Transverse colon (tissue), 4 donors: ENCODE measurements at regions not wholly inside any gene's neighbourhood (a gene's known extent, or its start where the extent isn't known, plus 50 kb on each side); places are given as distances from the start of the nearest gene placed in this dataset.

ENCODE experiments used
- DNase-seq: peaks from one replicate; pipeline ENCODE4 v3.0.0-alpha.2; 2019
- H3K27ac ChIP-seq, 4 donors: fragments of 200-600 bp; sonication (generic); 2 replicates each; pipeline ENCODE4 v1.5.1; 2016 to 2018; ENCODE audit warnings: inconsistent platforms in 4 of 4
- H3K27me3 ChIP-seq: fragments of 200-600 bp; sonication (generic); 2 replicates; pipeline ENCODE4 v1.5.1; 2017; ENCODE audit warnings: inconsistent platforms
- H3K36me3 ChIP-seq, 4 donors: fragments of 200-600 bp; sonication (generic); 2 replicates each; pipeline ENCODE4 v1.5.1; 2017 to 2019; ENCODE audit warnings: inconsistent platforms in 4 of 4
- H3K4me1 ChIP-seq, 4 donors: fragments of 200-600 bp; sonication (generic); 2 replicates each; pipeline ENCODE4 v1.5.1; 2017 to 2020; ENCODE audit warnings: inconsistent platforms in 4 of 4
- H3K4me3 ChIP-seq, 4 donors: fragments of 200-600 bp; sonication (generic); 1 replicate in 1 of 4; 2 replicates in 3 of 4; pipeline versions ENCODE4 v1.5.1 to v1.6.1; 2017 to 2019; ENCODE audit warnings: inconsistent platforms in 4 of 4
- H3K9me3 ChIP-seq, 2 donors: fragments of 200-600 bp; sonication (generic); 2 replicates each; pipeline ENCODE4 v1.5.1; 2017 to 2019; ENCODE audit warnings: inconsistent platforms in 2 of 2
- CTCF ChIP-seq, 5 experiments: fragments of 200-600 bp in 3 of 5; fragments of 450-650 bp in 2 of 5; sonication (generic) in 3 of 5; IDR thresholded peaks; 1 replicate in 2 of 5; 2 replicates in 3 of 5; pipeline ENCODE4 v1.5.1; 2016 to 2017; ENCODE audit warnings: antibody characterized with exemption in 5 of 5, inconsistent platforms in 3 of 5, mild to moderate bottlenecking in 2 of 5, moderate library complexity in 1 of 5
- EP300 ChIP-seq: sonication (generic); formaldehyde crosslinking; IDR thresholded peaks from one replicate; pipeline ENCODE4 v1.6.1; 2017; ENCODE audit warnings: antibody characterized with exemption, low read depth
- POLR2A ChIP-seq: fragments of 450-650 bp; IDR thresholded peaks from one replicate; pipeline ENCODE4 v1.6.1; 2016; ENCODE audit warnings: antibody characterized with exemption, mild to moderate bottlenecking, moderate library complexity
- POLR2AphosphoS5 ChIP-seq, 3 donors: sonication (generic); formaldehyde crosslinking; IDR thresholded peaks; one replicate each; pipeline ENCODE4 v1.6.1; 2016; ENCODE audit warnings: antibody characterized with exemption in 3 of 3
- WGBS, 2 donors: methylation state at CpG; one replicate each; pipeline ENCODE4 v1.1.5; 2018; ENCODE audit warnings: low coverage in 1 of 2; 5-methylcytosine and 5-hydroxymethylcytosine counted together
- in situ Hi-C, 4 donors: fragments of 200-750 bp; cut with MboI; loops; one replicate each; pipeline versions ENCODE4 v1.15.0 to v1.15.1; 2017; ENCODE audit warnings: low sequenced_read_pairs in 3 of 4, low pct_ligation_motif_present in 1 of 4, low pct_unique_long_range_greater_than_20kb in 1 of 4
- intact Hi-C: fragments of 100-400 bp; cut with DNase I; formaldehyde crosslinking; loops from one replicate; pipeline ENCODE4 v1.15.1; 2023; ENCODE audit warnings: low total_unique reads

DNA sequence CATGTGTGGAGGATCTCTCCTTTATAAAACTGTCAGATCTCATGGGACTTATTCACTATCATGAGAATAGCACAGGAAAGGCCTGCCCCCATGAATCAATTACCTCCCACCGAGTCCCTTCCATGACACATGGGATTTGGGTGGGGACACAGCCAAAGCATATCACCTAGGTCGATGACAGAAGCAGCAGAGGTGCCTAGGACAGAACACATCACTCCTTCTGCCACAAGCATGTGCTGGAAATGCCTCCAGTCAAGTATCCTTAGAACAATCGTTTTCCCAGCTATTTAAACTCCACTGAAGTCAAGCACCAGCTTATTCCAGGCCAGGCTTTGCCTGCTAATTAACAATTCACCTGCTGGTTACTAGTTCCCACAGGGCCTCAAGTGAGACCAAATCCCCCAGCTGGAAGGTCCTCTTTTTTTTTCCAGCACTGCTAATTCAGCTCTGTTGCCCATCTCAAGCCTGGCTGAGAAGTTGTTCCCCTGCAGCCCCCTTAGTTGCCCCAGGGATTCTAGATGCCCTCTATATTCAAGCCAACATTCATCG is 212.3 kb upstream of the NUDT4 start:
- Histone ChIP-seq H3K36me3 (no peaks in the 10 kb centered on the region), H3K27me3 (no peaks in the 10 kb centered on the region), H3K4me1 (peaks cover 0 to 54% (median 22%) of the 10 kb centered on the region in 4 donors), H3K27ac (peak overlapping the region; percentile 77 to 83 (median 80)), H3K9me3 (no peaks in the 10 kb centered on the region), H3K4me3 (no peak overlapping the region)
- in situ Hi-C loops (no loop called here), intact Hi-C loops (no loop called here)
- TF ChIP-seq CTCF (IDR thresholded peaks at IDR 0.05): no peak
- TF ChIP-seq EP300: no peak
- TF ChIP-seq POLR2AphosphoS5 (IDR thresholded peaks at IDR 0.05): no peak
- no peak for TF ChIP-seq POLR2A
- no peak for DNase-seq
- 66 to 76% methylated on average over 2 to 4 of the region's 4 CpGs for WGBS, 2 donors

- WGBS, 2 donors: 38 to 57% methylated on average over 6 to 7 of the region's 7 CpGs
- no peaks in the 10 kb centered on the region for H3K27me3 ChIP-seq
- in situ Hi-C loops (no loop called here), intact Hi-C loops (no loop called here)
- H3K9me3 ChIP-seq: no peaks in the 10 kb centered on the region
- H3K4me1 ChIP-seq: peaks cover 0 to 54% (median 22%) of the 10 kb centered on the region in 4 donors
- H3K36me3 ChIP-seq: no peaks in the 10 kb centered on the region
- no peak for DNase-seq
- TF ChIP-seq POLR2A (no peak), EP300 (no peak), POLR2AphosphoS5 (IDR thresholded peaks at IDR 0.05) (no peak), CTCF (IDR thresholded peaks at IDR 0.05) (no peak)
- no peak overlapping the region for H3K4me3 ChIP-seq
- peak overlapping the region; percentile 65 to 83 (median 72) for H3K27ac ChIP-seq
These were observed 211.0 kb upstream of the NUDT4 start for GRCh38 chr12:93166541-93167307.

DNA sequence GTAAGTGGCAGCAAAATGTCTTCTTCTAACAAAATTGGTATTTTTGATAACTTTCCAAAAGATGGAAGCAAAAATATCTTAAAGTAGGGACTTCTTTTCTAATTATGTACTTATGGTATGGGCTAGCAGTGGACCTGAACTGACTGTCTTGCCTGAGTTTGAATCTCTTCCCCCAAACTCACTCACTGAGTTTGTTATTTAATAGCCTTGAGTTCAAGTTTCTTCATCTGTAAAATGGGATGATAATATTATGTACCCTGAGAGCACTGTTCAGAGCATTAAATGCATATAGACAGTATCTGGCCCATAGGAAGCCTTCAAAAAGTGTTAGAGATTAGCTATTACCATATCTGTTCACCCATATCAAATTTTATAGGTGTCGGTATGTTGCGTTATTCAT is 210.4 kb upstream of the NUDT4 start:
- Histone ChIP-seq H3K36me3 (no peaks in the 10 kb centered on the region), H3K4me3 (peak overlapping the region in 1 of 4 donors; percentile 54), H3K4me1 (peaks cover 0 to 54% (median 22%) of the 10 kb centered on the region in 4 donors), H3K27ac (peak overlapping the region; percentile 65 to 83 (median 72)), H3K9me3 (no peaks in the 10 kb centered on the region), H3K27me3 (no peaks in the 10 kb centered on the region)
- intact Hi-C loops: no loop called here
- in situ Hi-C loops: no loop called here
- WGBS, 2 donors: 40 to 70% methylated on average over 2 of the region's 2 CpGs
- DNase-seq: no peak
- no peak for TF ChIP-seq POLR2AphosphoS5 (IDR thresholded peaks at IDR 0.05)
- TF ChIP-seq EP300: no peak

GRCh38 chr12:93167841-93168492 is 209.8 kb upstream of the NUDT4 start:
- Histone ChIP-seq H3K27me3 (no peaks in the 10 kb centered on the region), H3K9me3 (no peaks in the 10 kb centered on the region), H3K4me1 (peaks cover 0 to 54% (median 22%) of the 10 kb centered on the region in 4 donors), H3K4me3 (peak overlapping the region; percentile 18 to 54 (median 36)), H3K27ac (peak overlapping the region; percentile 65 to 83 (median 72)), H3K36me3 (no peaks in the 10 kb centered on the region)
- 13 to 35% methylated on average over 16 of the region's 16 CpGs for WGBS, 2 donors
- in situ Hi-C loops (no loop called here), intact Hi-C loops (no loop called here)
- TF ChIP-seq POLR2A (no peak), POLR2AphosphoS5 (IDR thresholded peaks at IDR 0.05) (no peak), CTCF (IDR thresholded peaks at IDR 0.05) (no peak), EP300 (no peak)
- DNase-seq: peak; percentile 42
